Activated naive CD4-positive, alpha-beta T cell treated with anti-CD3 and anti-CD28 coated beads for 36 hours (primary cell): ENCODE measurements at regions not wholly inside any gene's neighbourhood (a gene's known extent, or its start where the extent isn't known, plus 50 kb on each side); places are given as distances from the start of the nearest gene placed in this dataset.

ENCODE experiments used
- CTCF ChIA-PET: fragments of 350-600 bp; sonication (Branson Sonifier 250); formaldehyde crosslinking; loops from one replicate; lab custom pipeline; 2021; ENCODE audit warnings: antibody characterized with exemption; lab: Charles Lee
- DNase-seq: peaks from one replicate; pipeline ENCODE4 v3.0.0-alpha.2; 2020
- H3K27ac Mint-ChIP-seq: one replicate; pipeline ENCODE4 v1.8.0; 2021; ENCODE audit warnings: mild to moderate bottlenecking, mixed read lengths
- H3K27me3 Mint-ChIP-seq: one replicate; pipeline ENCODE4 v1.8.0; 2021; ENCODE audit warnings: low read depth, mixed read lengths
- H3K36me3 Mint-ChIP-seq: one replicate; pipeline ENCODE4 v1.8.0; 2021; ENCODE audit warnings: low read depth, mixed read lengths
- H3K4me1 Mint-ChIP-seq: one replicate; pipeline ENCODE4 v1.8.0; 2021; ENCODE audit warnings: low read depth, mixed read lengths
- H3K4me3 Mint-ChIP-seq: one replicate; pipeline ENCODE4 v1.8.0; 2021; ENCODE audit warnings: mild to moderate bottlenecking, moderate library complexity, mixed read lengths
- H3K9me3 Mint-ChIP-seq: one replicate; pipeline ENCODE4 v1.8.0; 2021; ENCODE audit warnings: mixed read lengths
- intact Hi-C: fragments of 100-400 bp; cut with micrococcal nuclease; formaldehyde crosslinking; loops from one replicate; pipeline ENCODE4 v1.15.1; 2023

DNA sequence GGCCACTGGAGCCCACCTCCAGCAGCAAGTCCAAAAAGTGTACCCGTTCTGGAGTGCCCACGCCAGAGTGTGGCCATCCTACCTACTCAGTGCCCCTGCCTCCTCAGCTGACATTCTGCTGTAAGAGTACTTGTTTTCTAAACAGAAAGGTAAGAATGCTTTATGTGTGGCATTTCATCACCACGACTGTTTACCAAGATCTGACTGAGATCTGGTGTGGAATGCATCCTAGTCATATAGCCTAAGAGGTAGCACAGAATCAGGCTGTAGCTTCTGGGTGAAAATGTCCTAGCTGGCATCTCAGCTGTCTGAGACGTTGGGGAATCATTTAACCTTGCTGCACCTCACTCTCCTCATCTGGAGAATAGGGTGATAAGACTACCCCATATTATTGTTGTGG is 638.7 kb upstream of the TENM3 start:
- intact Hi-C loops = no loop called here
- CTCF ChIA-PET = no interaction called here
- Mint-ChIP-seq H3K9me3 (peaks cover 2% of the 10 kb centered on the region), H3K27me3 (no peaks in the 10 kb centered on the region), H3K36me3 (no peaks in the 10 kb centered on the region), H3K4me3 (no peak overlapping the region), H3K27ac (no peak overlapping the region), H3K4me1 (no peaks in the 10 kb centered on the region)
- no peak for DNase-seq

DNA sequence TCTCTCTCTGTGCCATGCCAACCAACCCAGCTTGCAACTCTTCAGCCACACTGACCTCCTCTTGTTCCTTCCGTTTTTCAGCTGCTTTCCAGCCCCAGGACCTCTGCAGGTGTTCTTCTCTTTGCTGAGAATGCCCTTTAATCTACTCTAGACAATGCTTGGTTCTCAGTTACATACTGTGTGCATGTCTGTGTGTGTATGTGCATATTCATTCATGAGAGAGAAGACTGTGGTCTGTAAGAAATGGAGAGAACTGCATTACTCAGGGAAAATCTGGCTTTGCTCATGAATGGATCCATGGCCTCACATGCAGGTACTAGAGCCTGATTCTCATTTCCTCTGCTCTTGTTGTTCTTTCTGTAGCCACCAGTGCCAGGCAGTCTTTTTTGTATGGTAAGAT is 636.9 kb upstream of the TENM3 start:
- intact Hi-C loops = no loop called here
- CTCF ChIA-PET = no interaction called here
- peaks cover 3% of the 10 kb centered on the region for H3K9me3 Mint-ChIP-seq
- H3K27me3 Mint-ChIP-seq = no peaks in the 10 kb centered on the region
- no peaks in the 10 kb centered on the region for H3K4me1 Mint-ChIP-seq
- no peak overlapping the region for H3K4me3 Mint-ChIP-seq
- no peak overlapping the region for H3K27ac Mint-ChIP-seq
- DNase-seq = no peak
- H3K36me3 Mint-ChIP-seq = no peaks in the 10 kb centered on the region

DNA sequence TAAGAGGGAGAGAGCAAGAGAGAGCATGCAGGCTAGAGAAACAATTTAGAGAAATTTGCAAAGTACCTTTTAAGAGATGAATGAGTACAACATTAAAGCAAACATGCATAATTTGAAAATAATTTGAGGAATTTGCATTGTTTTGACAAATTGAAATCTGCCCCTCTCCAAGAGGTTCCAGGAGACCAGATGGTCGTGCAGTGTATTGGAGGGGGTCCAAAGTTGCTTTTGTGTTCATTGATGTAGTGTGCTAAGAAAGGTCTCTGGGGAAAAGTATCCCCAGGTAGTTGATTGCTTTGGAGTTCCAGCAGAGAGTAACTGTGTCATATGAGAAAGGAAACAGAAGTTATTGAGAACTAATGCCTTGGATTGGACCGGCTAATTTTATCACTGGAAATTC is 635.0 kb upstream of the TENM3 start:
- peaks cover 4% of the 10 kb centered on the region for H3K9me3 Mint-ChIP-seq
- no peak overlapping the region for H3K4me3 Mint-ChIP-seq
- no peaks in the 10 kb centered on the region for H3K27me3 Mint-ChIP-seq
- DNase-seq = no peak
- CTCF ChIA-PET = no interaction called here
- no peaks in the 10 kb centered on the region for H3K4me1 Mint-ChIP-seq
- H3K27ac Mint-ChIP-seq = no peak overlapping the region
- no peaks in the 10 kb centered on the region for H3K36me3 Mint-ChIP-seq
- intact Hi-C loops = no loop called here

DNA sequence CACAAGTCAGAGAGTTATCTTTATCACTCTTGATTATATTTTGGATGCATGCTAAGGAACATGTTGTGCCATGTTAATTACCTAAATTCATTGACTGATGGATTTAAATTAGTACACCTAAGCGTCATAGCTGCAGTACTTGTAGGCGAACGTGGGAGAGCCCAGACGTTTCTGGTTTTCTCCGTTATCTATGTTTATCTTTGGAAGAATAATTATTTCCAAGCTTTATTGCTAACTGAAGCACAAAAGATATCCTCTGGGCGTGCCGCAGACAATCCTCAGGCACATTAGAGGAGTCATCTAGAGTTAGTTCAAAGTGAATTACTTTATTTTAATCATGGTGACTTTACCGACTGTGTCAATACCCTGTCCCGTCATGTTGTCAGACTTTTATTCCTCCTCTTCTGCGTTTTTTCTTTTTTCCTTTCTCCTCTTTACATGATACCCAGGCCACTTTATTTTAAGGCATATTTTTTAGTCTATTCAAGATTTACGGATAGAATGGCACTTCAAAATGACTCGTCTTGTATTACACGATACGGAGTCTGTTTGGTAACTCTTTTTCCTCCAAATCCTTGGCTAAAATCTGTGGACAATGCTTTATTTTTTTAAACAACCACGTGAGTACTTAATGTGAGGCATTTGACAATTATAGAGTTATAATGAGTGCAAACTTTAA is 632.0 kb upstream of the TENM3 start:
- Mint-ChIP-seq H3K9me3 (peaks cover 4% of the 10 kb centered on the region), H3K4me3 (no peak overlapping the region)

DNA sequence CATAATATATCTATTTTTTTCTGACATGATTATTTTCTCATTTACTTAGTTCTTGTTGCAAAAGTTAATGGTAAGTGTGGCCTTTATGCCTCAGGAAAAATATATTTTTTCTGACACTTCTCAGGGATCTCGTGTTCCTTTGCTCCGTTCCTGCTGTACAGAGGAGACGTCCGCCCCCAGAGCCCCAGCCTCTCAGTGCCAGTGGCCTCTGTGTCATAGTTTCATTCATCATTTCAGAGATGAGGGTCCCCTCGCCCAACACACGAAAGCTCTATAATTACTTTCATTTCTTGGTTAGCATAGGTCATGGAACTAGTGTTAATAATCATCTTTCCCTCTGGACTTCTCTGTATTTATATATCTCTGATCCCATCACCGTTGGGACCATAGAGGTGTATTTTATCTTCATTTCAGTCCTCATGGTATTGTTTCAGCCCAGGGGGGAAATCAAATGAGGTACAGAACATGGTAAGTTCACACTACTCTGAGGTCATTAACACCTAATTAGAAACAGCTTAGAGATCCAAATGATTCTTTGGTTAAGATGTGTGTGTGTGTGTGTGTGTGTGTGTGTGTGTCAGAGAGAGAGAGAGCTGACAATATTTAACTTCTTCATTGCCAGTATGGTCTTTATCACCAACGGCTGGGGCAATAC is 631.1 kb upstream of the TENM3 start:
- Mint-ChIP-seq H3K9me3 (peaks cover 2% of the 10 kb centered on the region), H3K27ac (no peak overlapping the region), H3K4me3 (no peak overlapping the region), H3K36me3 (no peaks in the 10 kb centered on the region), H3K27me3 (no peaks in the 10 kb centered on the region), H3K4me1 (no peaks in the 10 kb centered on the region)
- CTCF ChIA-PET = no interaction called here
- DNase-seq = no peak
- intact Hi-C loops = no loop called here

More for the DNA sequence above, 632.0 kb upstream of the TENM3 start:
- Mint-ChIP-seq H3K36me3 (no peaks in the 10 kb centered on the region), H3K4me1 (no peaks in the 10 kb centered on the region), H3K27ac (no peak overlapping the region), H3K27me3 (no peaks in the 10 kb centered on the region)
- CTCF ChIA-PET = no interaction called here
- DNase-seq = no peak
- intact Hi-C loops = no loop called here

DNA sequence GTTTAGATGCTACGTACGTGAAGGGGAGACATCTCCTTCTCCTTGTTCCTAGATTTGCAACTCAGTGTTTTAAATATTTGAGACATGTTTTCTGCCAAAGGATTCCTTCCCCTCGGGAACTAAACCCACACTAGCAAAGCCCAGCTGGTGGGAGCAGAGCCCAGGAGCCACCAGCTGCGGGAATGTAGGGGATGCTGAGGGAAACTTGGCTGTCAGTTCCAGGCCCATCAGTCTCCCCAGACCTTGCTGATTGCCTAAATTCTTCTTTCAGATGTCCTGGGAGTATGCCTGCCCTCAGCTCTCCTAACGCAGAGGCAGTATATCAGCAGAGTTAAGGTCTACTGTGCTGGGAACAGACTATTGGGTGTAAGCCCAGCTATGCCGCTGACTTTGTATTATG is 630.0 kb upstream of the TENM3 start:
- no peak for DNase-seq
- CTCF ChIA-PET = no interaction called here
- Mint-ChIP-seq H3K4me1 (no peaks in the 10 kb centered on the region), H3K36me3 (no peaks in the 10 kb centered on the region), H3K27me3 (no peaks in the 10 kb centered on the region), H3K9me3 (peaks cover 2% of the 10 kb centered on the region), H3K4me3 (no peak overlapping the region), H3K27ac (no peak overlapping the region)
- intact Hi-C loops = no loop called here

DNA sequence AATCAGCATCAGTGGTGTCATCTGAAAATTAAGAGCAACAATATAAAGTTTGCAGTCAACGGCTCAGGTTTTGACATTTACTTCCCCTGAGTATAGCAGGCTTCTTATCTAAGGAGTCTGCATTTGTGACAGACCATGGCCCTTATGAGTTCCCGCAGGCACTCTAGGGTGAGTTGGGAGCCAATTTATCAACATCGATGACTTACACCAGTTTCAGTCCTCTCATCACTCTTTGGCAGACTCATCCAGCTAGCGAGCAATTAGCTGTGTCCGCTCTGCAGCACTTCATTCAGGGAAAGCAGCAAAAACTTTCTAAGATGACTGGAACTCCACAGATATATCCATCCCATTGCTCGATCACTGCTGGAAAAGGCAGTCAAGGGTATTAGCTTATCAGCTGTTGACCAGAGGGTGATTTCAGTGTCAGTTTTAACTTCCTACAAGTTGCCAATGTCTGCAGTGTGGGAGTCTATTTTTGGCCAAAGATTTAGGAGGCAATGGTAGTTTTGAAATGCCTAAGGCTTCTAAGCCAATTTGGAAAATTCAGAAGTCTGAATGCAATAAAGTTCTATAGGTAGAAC is 625.1 kb upstream of the TENM3 start:
- H3K4me3 Mint-ChIP-seq = no peak overlapping the region
- H3K36me3 Mint-ChIP-seq = no peaks in the 10 kb centered on the region
- H3K27ac Mint-ChIP-seq = no peak overlapping the region
- CTCF ChIA-PET = no interaction called here
- intact Hi-C loops = no loop called here
- no peak for DNase-seq
- no peaks in the 10 kb centered on the region for H3K9me3 Mint-ChIP-seq
- H3K4me1 Mint-ChIP-seq = no peaks in the 10 kb centered on the region
- H3K27me3 Mint-ChIP-seq = no peaks in the 10 kb centered on the region

DNA sequence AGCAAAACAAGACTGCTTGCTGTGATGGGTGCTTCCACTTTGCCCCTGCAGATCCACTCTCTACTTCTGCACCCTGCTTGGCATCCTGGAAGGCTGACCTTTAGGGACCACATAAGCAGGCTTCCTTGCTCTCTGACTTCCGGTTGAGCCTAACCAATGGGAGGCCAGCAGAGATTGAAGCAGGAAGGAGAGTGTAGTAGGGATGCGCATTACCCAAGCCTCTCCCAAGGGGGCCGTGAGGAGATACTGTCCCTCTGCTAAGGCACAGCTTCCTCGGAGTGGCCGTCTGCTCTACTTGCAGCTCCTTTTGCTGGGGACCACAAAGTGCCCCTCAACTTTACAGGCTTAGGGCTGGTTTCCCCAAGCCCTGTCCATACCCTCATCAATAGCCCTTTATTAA is 624.3 kb upstream of the TENM3 start:
- Mint-ChIP-seq H3K27ac (no peak overlapping the region), H3K4me3 (no peak overlapping the region), H3K4me1 (no peaks in the 10 kb centered on the region), H3K9me3 (no peaks in the 10 kb centered on the region), H3K27me3 (no peaks in the 10 kb centered on the region), H3K36me3 (no peaks in the 10 kb centered on the region)
- DNase-seq = no peak
- CTCF ChIA-PET = no interaction called here
- intact Hi-C loops = no loop called here

DNA sequence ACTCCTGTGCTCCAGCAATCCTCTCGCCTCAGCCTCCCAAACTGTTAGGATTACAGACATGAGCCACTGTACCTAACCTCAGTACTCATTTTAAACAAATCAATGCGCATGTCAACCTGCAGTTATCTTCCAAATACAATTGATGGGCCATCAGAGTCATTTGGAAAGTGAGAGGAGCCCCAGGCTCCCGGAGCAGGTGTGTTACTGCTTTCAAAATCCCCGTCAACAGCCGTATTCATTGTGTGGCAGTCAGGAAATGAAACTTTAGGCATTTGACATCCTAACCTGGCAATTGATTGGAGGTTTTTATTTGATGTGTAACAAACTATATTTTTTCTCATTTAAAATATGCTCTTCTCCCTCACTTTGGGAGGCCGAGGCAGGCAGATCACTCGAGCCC is 623.6 kb upstream of the TENM3 start:
- intact Hi-C loops = no loop called here
- H3K9me3 Mint-ChIP-seq = no peaks in the 10 kb centered on the region
- CTCF ChIA-PET = no interaction called here

DNA sequence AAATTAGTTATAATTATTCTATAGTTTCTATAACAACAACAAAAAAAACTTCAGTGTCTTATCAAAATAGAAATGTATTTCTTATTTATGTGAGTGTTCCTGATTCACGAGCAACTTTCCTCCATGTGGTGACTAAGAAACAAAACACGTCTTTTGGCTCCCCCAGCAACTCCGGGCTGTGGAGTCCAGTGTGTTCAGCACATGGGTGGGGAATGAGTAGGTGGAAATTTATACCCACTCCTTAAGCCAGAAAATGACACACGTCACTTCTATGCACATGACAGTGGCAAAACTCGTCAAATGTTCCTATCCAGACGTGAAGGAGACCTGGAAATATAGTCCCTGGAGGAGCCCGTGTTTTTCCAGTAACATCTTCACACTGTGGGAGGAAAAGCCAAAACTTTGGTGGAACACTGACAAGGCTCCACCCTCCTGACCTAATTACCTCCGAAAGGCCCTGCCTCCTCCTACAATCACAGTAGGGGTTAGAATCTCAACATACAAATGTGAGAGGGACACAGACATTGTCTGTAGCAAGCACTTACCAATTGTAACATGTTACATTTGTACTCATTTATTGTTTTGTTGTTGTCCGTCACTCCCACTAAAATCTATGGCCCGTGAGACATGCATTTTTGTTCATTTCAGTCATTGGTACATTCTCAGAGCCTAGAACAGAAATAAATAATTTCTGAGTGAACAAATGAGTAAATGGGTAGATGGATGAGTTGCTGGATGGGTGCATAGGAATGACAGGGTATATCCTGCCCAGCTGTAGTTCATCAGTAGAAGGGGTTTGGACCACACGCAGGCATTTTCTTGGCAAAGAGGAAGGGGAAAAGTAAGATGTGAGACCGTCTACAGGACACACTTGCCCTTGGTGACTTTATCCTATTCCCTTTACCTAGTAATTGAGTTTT is 605.8 kb upstream of the TENM3 start:
- no peaks in the 10 kb centered on the region for H3K4me1 Mint-ChIP-seq
- intact Hi-C loops = no loop called here
- H3K27ac Mint-ChIP-seq = no peak overlapping the region
- H3K27me3 Mint-ChIP-seq = no peaks in the 10 kb centered on the region
- no peak overlapping the region for H3K4me3 Mint-ChIP-seq
- peaks cover 4% of the 10 kb centered on the region for H3K9me3 Mint-ChIP-seq
- CTCF ChIA-PET = no interaction called here
- H3K36me3 Mint-ChIP-seq = no peaks in the 10 kb centered on the region
- DNase-seq = no peak

More for the DNA sequence above, 623.6 kb upstream of the TENM3 start:
- no peak overlapping the region for H3K4me3 Mint-ChIP-seq
- no peaks in the 10 kb centered on the region for H3K36me3 Mint-ChIP-seq
- no peaks in the 10 kb centered on the region for H3K4me1 Mint-ChIP-seq
- no peak for DNase-seq
- no peak overlapping the region for H3K27ac Mint-ChIP-seq
- no peaks in the 10 kb centered on the region for H3K27me3 Mint-ChIP-seq

DNA sequence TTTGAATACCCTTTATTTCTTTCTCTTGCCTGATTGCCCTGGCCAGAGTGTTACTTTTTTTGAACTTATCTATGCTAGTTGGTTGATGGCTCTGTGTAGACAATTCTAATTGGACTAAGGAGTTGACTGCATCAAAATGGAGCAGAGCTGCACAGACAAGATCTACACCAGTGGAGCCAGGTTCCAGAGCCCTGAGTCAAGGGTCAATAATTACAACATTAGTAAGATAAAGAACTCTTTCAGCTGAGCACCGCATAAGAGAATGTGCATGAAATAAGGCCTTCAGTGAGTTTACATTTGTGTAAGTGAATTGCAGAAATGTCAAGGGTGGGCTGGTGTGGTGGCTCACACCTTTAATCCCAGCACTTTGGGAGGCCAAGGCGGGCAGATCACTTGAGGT is 599.7 kb upstream of the TENM3 start:
- no peaks in the 10 kb centered on the region for H3K36me3 Mint-ChIP-seq
- peaks cover 4% of the 10 kb centered on the region for H3K9me3 Mint-ChIP-seq
- H3K27ac Mint-ChIP-seq = no peak overlapping the region
- no peak overlapping the region for H3K4me3 Mint-ChIP-seq
- no peaks in the 10 kb centered on the region for H3K4me1 Mint-ChIP-seq
- no peak for DNase-seq
- H3K27me3 Mint-ChIP-seq = peaks cover 2% of the 10 kb centered on the region
- intact Hi-C loops = no loop called here
- CTCF ChIA-PET = no interaction called here

DNA sequence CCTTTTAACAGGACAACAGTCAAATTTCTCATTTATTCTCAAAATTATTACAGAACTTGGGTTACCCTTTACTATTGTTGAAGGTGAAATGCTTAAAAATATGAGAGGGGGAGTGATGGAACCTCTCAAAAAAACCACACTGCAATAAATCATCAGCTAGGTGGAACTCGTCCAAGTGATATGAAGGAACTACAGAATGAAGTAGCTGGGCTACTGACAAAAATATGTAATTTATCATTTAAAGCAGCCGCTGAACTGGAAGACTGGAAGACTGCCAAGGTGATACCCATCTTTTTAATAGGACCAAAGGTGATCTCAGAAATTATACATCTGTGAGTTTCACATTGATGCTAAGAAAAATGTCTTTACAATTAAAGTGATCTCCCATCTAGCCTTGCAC is 597.7 kb upstream of the TENM3 start:
- CTCF ChIA-PET = no interaction called here
- H3K27ac Mint-ChIP-seq = no peak overlapping the region
- H3K4me3 Mint-ChIP-seq = no peak overlapping the region
- peaks cover 4% of the 10 kb centered on the region for H3K9me3 Mint-ChIP-seq
- intact Hi-C loops = no loop called here
- H3K27me3 Mint-ChIP-seq = peaks cover 2% of the 10 kb centered on the region
- H3K36me3 Mint-ChIP-seq = no peaks in the 10 kb centered on the region
- no peaks in the 10 kb centered on the region for H3K4me1 Mint-ChIP-seq
- DNase-seq = no peak
